Parathyroid adenoma (tissue), 2 donors: ENCODE measurements at regions not wholly inside any gene's neighbourhood (a gene's known extent, or its start where the extent isn't known, plus 50 kb on each side); places are given as distances from the start of the nearest gene placed in this dataset.

Source experiments
- H2AFZ ChIP-seq: fragments of 300-600 bp; sonication (generic); one replicate; pipeline ENCODE4 v1.7.0; 2017; ENCODE audit warnings: antibody characterized with exemption, mild to moderate bottlenecking
- H3K27ac ChIP-seq: fragments of 300-600 bp; sonication (generic); one replicate; pipeline ENCODE4 v1.7.0; 2017
- H3K27me3 ChIP-seq: fragments of 300-600 bp; sonication (generic); one replicate; pipeline ENCODE4 v1.7.0; 2017; ENCODE audit warnings: low read length; ENCODE audit not compliant: control insufficient read depth, insufficient read depth
- H3K36me3 ChIP-seq: fragments of 300-600 bp; sonication (generic); one replicate; pipeline ENCODE4 v1.7.0; 2017; ENCODE audit warnings: low read length; ENCODE audit not compliant: control insufficient read depth, insufficient read depth
- H3K4me1 ChIP-seq: fragments of 300-600 bp; sonication (generic); one replicate; pipeline ENCODE4 v1.7.0; 2017; ENCODE audit warnings: control low read depth
- H3K4me2 ChIP-seq: fragments of 300-600 bp; sonication (generic); one replicate; pipeline ENCODE4 v1.7.0; 2017; ENCODE audit warnings: low read length
- H3K4me3 ChIP-seq: fragments of 300-600 bp; sonication (generic); one replicate; pipeline ENCODE4 v1.7.0; 2017; ENCODE audit warnings: low read depth, low read length
- H3K79me2 ChIP-seq: fragments of 300-600 bp; sonication (generic); one replicate; pipeline ENCODE4 v1.7.0; 2017; ENCODE audit warnings: control low read depth
- H3K9ac ChIP-seq: fragments of 300-600 bp; sonication (generic); one replicate; pipeline ENCODE4 v1.7.0; 2017; ENCODE audit warnings: mild to moderate bottlenecking
- H3K9me3 ChIP-seq: fragments of 300-600 bp; sonication (generic); one replicate; pipeline ENCODE4 v1.7.0; 2017; ENCODE audit warnings: low read length; ENCODE audit not compliant: control insufficient read depth
- TF ChIP-seq, protein P1 (sequence below): fragments of 300-600 bp; sonication (generic); IDR thresholded peaks from one replicate; pipeline ENCODE4 v1.7.0; 2017; ENCODE audit warnings: antibody characterized with exemption, mild to moderate bottlenecking
- donor health status: primary hyperparathyroidism.

DNA sequence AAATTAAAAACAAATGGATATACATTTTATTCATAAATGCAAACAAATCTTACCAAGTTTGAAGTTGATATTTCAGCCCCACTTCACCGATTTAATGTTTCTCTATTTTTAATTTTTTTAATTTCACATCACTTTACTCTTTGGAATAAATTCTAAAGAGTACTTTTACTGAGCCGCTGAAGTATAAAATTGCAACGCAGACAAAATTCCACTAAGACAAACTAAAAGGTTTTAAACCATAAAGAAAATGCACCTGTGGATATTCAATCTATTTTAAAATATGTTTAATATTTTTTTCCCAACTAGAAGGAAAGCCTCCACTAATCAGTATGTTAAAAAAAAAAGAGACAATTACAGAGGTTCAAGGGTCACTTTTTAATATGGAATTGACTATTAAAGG, 1073.9 kb upstream of the CRIM1 start:
- Histone ChIP-seq H3K4me1 (no peaks in the 10 kb centered on the region), H3K9me3 (no peaks in the 10 kb centered on the region), H3K79me2 (no peaks in the 10 kb centered on the region), H3K27ac (no peak overlapping the region), H3K36me3 (no peaks in the 10 kb centered on the region), H3K9ac (no peak overlapping the region), H3K27me3 (no peaks in the 10 kb centered on the region), H3K4me3 (no peak overlapping the region), H2AFZ (no peak overlapping the region), H3K4me2 (no peak overlapping the region)
- TF ChIP-seq, protein P1, sequence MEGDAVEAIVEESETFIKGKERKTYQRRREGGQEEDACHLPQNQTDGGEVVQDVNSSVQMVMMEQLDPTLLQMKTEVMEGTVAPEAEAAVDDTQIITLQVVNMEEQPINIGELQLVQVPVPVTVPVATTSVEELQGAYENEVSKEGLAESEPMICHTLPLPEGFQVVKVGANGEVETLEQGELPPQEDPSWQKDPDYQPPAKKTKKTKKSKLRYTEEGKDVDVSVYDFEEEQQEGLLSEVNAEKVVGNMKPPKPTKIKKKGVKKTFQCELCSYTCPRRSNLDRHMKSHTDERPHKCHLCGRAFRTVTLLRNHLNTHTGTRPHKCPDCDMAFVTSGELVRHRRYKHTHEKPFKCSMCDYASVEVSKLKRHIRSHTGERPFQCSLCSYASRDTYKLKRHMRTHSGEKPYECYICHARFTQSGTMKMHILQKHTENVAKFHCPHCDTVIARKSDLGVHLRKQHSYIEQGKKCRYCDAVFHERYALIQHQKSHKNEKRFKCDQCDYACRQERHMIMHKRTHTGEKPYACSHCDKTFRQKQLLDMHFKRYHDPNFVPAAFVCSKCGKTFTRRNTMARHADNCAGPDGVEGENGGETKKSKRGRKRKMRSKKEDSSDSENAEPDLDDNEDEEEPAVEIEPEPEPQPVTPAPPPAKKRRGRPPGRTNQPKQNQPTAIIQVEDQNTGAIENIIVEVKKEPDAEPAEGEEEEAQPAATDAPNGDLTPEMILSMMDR = no peak

DNA sequence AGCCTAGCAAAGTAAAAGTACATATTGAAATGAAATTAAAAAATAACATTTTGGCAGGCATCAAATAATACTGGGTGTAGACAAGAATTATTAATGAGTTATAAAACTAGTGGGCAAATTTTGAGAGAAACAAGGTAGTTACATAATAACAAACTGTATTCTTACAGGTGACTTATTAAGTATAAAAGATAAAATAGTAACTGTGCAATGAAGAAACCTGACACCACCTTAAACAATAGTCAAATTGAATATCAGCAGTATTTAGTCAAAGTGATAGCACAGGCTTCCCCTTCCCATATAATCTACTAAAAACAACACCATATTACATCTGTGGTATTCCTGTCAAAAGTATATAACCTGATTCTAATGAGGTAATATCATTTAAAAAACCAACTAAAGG, 1099.8 kb upstream of the CRIM1 start:
- Histone ChIP-seq H3K36me3 (no peaks in the 10 kb centered on the region), H2AFZ (no peak overlapping the region), H3K9ac (no peak overlapping the region), H3K79me2 (no peaks in the 10 kb centered on the region), H3K27me3 (no peaks in the 10 kb centered on the region), H3K4me1 (no peaks in the 10 kb centered on the region), H3K4me2 (no peak overlapping the region), H3K27ac (no peak overlapping the region), H3K4me3 (no peak overlapping the region), H3K9me3 (no peaks in the 10 kb centered on the region)
- TF ChIP-seq, protein P1 = no peak

DNA sequence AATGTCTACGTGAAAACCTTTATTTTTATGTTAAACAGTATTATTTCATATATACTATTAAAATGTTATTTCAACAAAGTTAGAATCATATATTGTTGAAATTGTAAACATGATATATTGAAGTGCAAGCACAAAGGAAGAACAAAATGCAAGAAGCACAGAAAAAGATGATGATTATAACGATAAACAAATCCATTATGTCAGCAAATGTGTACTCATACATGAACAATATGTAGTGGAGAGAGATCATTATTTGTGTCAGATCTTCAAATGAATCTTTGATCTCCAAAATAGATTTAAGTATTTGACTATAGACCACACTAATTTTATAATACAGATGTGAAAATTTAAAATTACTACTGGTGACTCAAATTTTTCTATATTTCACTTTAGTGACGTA, 1104.4 kb upstream of the CRIM1 start:
- Histone ChIP-seq H2AFZ (no peak overlapping the region), H3K4me2 (no peak overlapping the region), H3K4me3 (no peak overlapping the region), H3K9ac (no peak overlapping the region), H3K79me2 (no peaks in the 10 kb centered on the region), H3K4me1 (no peaks in the 10 kb centered on the region), H3K9me3 (no peaks in the 10 kb centered on the region), H3K27ac (no peak overlapping the region), H3K27me3 (no peaks in the 10 kb centered on the region), H3K36me3 (no peaks in the 10 kb centered on the region)
- TF ChIP-seq, protein P1 = no peak

DNA sequence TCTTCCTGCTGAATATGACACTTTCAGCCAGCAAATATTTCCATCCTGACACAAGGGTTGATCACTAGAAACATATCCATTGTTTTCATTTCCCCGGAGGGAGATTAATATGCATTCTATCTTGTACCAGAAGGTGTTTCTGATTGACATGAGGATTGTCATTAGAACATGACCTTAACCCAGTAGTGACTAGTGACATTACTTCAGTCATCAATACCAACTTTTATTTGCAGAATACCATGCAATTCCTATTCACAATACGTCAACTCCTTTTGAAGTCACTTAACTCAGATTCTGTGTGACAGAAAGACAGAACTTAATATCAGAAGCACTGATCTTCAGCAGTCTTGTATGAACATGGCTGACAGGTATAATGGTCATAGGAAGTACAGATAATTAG, 1108.9 kb upstream of the CRIM1 start:
- Histone ChIP-seq H3K36me3 (no peaks in the 10 kb centered on the region), H3K79me2 (no peaks in the 10 kb centered on the region), H2AFZ (no peak overlapping the region), H3K27ac (no peak overlapping the region), H3K9me3 (no peaks in the 10 kb centered on the region), H3K4me1 (no peaks in the 10 kb centered on the region), H3K4me2 (no peak overlapping the region), H3K27me3 (no peaks in the 10 kb centered on the region), H3K4me3 (no peak overlapping the region), H3K9ac (no peak overlapping the region)
- TF ChIP-seq, protein P1 = no peak

DNA sequence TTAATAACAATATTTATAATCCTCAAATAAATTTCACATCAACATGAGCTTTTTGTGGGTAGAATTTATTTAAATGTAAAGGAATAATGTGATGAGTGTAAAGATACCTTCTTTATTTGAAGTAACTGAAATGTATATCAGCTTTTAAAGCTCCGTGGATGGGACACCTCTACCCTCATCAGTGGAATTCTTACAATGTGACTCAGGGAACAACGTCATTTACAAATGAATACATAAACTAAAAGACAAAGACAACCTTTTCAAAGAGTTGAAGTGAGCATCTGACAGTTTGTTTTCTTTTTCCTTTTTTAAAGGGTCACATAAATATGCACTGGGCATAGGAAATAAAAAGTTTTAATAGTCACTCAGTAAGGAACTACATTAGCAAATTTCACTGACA, 1127.0 kb upstream of the CRIM1 start:
- H3K4me1 ChIP-seq = no peaks in the 10 kb centered on the region
- no peak overlapping the region for H2AFZ ChIP-seq
- H3K4me3 ChIP-seq = no peak overlapping the region
- no peaks in the 10 kb centered on the region for H3K36me3 ChIP-seq
- H3K27ac ChIP-seq = no peak overlapping the region
- no peaks in the 10 kb centered on the region for H3K79me2 ChIP-seq
- TF ChIP-seq, protein P1 = no peak
- H3K9me3 ChIP-seq = no peaks in the 10 kb centered on the region
- no peak overlapping the region for H3K4me2 ChIP-seq
- H3K27me3 ChIP-seq = no peaks in the 10 kb centered on the region
- H3K9ac ChIP-seq = no peak overlapping the region
